ENCODE measurements at regions not wholly inside any gene's neighbourhood (a gene's known extent, or its start where the extent isn't known, plus 50 kb on each side); places are given as distances from the start of the nearest gene placed in this dataset.
"Not testable (repeated sequence)": the region's sequence is repeated elsewhere in the genome, so short reads cannot be mapped to it uniquely, and the experiment has no call there.

GRCh38 chr1:95604771-95605170 is 370.8 kb downstream of the RWDD3 start:
- no peak for DNase-seq (ENCODE audit: low read depth in 3 of 3)

- no peak for DNase-seq (ENCODE audit: low read depth in 3 of 3)
Measured at GRCh38 chr1:95614197-95614596, 380.2 kb downstream of the RWDD3 start.

DNA sequence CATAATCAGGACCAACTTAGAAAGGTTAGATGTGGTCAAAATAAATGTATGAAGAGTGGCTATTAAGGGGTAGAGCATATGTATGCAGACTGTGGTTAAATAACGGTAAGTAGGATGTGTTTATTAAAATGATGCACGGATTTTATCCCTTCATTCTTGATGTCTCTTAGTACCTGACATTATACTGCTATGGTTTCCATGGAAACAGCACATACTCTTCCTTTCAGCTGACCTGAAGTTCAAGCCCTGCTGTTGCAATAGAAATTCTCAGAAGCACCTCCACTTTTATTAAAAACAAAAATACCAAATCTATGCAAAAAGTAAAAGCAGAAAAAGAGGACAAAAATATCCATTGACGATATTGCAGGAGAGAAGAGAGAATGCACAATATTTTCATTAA is 381.4 kb downstream of the RWDD3 start:
- no peak for DNase-seq (ENCODE audit: low read depth in 3 of 3)

DNA sequence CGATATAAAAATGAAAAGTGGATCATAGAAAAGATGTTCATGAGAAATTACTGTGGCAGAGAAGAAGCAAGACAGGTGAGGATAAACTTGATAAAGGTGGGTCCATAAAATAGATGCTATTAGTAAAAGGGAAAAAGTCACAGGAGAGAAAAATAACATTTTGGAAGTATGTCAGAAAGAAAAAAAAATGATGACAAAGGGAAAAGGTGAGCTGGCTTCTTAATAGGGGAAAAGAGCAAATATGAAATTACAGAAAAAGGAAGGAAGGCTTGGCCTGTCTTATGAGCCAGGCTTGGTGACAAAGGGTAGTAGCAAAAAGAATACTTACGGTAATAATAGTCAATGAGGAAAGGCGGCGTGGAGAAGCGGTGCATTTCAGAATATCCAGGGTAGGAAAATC is 386.1 kb downstream of the RWDD3 start:
- no peak for DNase-seq (ENCODE audit: low read depth in 3 of 3)

DNA sequence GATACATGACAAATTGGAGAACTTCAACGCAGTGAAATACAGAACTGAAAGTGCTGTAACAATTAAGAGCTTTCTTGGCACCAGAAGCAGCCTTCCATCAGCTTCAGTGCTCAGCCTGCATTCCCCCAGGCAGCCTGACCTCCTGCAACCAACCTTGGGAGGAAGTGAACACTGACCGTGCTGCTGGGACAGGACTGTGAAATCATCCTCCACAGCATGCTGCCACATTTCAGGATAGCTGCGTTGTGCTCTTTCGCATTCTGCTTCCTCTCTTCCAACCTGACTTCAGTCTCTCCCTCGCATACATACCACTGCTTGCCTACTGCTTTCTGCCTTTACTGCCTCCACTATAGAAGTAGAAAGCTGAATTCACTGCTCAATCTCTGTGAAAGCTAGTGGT is 388.6 kb downstream of the RWDD3 start:
- DNase-seq (ENCODE audit: low read depth in 3 of 3), result no peak

GRCh38 chr1:95625224-95625623 is 391.2 kb downstream of the RWDD3 start:
- DNase-seq (ENCODE audit: low read depth in 3 of 3), result no peak

GRCh38 chr1:95627244-95627643 is 393.2 kb downstream of the RWDD3 start:
- no peak for DNase-seq (ENCODE audit: low read depth in 3 of 3)

DNA sequence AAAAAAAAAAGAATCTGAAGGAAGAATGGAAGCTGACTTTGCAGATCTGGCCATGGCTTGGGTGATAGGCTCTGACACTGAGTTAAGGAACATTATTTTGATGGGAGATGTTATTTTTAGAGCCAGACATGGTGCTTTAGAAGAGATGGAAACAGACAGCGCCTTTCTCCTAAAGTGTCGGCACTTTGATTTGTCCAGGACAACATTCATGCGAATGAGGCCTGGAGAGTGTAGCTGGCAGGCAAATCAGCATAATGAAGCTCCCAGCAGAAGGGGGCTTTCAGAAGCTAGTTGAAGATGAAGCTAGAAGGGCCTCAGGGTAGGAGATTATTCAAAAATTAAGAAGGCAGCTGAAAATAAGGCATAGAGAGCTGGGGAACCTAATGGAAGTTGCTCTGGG is 397.7 kb downstream of the RWDD3 start:
- DNase-seq (ENCODE audit: low read depth in 3 of 3), result no peak

DNA sequence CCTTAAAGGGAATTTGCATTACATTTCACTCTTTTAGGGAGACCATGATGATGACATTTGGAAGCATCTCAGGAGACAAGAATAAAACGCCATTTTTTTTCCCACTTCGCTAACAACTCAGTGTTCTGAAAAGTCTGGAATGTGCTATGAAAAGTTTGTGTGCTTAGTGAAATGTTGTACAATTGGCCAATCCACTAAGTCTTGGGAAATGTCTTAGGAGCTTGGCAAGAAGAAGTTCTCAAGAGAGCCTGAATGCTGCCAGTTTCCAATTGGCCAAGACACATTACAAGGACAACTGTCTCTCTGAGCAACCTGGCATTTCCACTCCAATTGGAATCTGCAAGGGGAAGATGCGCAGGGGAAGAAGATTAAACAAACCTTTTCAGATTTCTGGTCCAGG is 401.8 kb downstream of the RWDD3 start:
- DNase-seq (ENCODE audit: low read depth in 3 of 3), result no peak

GRCh38 chr1:95636897-95637296 is 402.9 kb downstream of the RWDD3 start:
- DNase-seq (ENCODE audit: low read depth in 3 of 3), result no peak

DNA sequence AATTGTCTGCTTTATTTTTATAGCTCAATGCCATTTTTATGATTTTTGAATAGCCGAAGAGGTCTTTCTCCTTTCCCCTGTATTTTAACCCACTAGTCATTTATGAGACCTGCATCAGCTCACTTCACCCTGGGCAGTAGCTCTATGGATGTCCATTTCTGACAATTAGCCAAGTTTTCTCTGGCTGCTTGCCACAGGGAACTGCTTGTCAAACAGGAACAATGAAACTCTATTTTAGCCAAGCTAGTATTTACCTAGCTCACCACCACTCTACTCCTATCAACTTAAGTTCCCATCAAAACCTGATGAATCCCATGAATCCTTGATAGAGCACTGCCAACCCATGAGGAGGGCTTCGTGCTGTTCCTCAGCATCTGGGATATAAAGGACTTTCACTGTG is 406.7 kb downstream of the RWDD3 start:
- DNase-seq (ENCODE audit: low read depth in 3 of 3), result no peak

DNA sequence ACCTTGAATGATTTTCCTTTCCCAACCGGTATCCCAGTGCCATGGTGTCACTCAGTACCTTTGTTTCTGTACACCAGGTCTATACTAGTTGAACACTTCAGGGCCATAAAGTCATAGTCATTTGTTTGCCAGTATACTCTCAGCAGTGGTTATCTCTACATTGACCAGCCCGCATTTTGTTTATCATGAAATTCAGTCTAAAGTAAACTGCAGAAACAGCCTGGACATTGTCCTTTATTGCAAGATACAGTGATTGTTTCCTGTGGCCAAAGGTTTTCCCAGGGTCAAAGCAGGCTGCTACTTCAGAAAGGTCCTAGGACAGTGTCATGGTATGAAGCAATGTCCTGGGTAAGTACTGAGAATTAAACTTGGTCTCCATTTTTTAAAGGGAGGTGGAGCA is 407.4 kb downstream of the RWDD3 start:
- no peak for DNase-seq (ENCODE audit: low read depth in 3 of 3)

DNA sequence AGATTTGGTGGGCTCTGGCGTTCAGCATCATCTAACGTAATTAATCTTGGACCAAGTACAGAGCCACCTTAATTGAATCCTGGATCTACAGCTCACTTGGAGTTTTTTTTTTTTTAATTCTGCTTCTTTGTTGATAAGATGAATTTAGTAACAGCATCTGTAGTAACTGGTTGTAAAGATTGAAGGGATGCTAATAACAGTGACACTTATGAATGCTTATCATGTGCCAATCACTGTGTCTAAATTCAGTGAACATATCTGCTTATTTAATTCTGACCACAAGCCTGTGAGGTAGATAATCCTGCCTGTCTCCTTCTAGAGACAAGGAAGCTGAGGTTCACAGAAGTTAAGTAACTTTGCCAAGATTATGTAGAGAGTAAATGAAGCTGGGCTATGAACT is 408.0 kb downstream of the RWDD3 start:
- DNase-seq (ENCODE audit: low read depth in 3 of 3), result no peak

DNA sequence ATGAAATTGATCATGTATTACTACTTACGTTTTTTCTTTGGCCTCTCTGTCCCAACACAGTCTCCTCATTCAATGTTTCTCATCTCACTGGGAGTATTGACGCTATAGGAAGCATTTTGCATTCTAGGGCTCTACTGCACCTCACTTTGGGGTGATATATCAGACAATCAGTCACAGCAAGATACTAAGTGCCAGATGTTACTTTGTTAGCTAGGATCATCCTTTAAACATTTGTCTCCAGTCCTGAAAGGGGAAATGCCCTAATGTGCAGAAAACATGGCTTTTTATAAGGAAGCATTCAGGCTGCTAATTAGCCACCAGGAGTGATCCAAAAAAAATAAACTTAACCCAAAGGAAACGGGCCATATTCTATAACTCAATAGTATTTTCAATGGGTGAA is 409.1 kb downstream of the RWDD3 start:
- no peak for DNase-seq (ENCODE audit: low read depth in 3 of 3)

DNA sequence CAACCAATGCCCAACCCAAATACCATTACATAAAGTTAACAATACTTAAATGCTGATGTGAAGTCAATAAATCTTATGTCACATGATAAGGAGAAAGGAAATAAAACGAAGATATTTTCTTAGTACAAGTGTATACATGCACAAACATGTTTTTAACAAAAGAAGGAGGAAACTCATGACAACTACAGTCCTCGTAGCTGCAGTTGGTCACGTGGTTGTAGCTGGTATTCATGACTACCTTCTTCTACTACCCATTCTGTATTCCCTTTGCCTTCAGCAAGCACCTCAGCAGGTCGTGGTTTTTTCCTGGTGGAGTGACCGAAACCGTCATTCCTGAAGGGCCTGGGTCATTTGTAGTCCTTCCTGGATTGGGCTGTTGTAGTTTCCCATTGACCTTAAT is 411.1 kb downstream of the RWDD3 start:
- DNase-seq (ENCODE audit: low read depth in 3 of 3), result not testable (repeated sequence)

- no peak for DNase-seq (ENCODE audit: low read depth in 3 of 3)
Measured at GRCh38 chr1:95650631-95651030, 416.6 kb downstream of the RWDD3 start.

DNA sequence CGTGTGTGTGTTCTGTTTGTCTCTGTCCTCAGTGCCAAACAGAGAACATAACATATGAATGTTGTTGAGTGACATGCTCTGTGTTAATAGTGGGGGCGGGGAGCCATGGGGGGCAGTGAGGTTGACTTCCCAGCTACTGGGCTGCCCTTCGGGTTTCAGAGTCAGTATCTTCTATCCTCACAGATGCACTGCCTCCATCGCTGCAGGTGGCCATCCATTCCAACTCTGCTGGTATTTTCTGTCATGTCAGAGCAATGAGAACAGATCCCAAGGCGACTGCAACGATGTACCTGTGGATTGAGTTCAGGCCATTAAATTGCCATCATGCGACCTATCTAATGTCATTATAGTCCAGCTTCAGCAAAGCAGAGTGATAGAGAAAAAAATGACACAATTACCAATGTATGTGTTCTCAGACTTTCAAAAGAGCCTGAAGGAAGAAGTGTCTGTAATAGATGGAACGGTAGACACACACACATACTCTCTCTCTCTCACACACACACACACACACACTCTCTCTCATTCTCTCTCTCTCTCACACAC is 418.5 kb downstream of the RWDD3 start:
- DNase-seq (ENCODE audit: low read depth in 3 of 3), result no peak

- no peak for DNase-seq (ENCODE audit: low read depth in 3 of 3)
Measured at GRCh38 chr1:95653618-95654017, 419.6 kb downstream of the RWDD3 start.

DNA sequence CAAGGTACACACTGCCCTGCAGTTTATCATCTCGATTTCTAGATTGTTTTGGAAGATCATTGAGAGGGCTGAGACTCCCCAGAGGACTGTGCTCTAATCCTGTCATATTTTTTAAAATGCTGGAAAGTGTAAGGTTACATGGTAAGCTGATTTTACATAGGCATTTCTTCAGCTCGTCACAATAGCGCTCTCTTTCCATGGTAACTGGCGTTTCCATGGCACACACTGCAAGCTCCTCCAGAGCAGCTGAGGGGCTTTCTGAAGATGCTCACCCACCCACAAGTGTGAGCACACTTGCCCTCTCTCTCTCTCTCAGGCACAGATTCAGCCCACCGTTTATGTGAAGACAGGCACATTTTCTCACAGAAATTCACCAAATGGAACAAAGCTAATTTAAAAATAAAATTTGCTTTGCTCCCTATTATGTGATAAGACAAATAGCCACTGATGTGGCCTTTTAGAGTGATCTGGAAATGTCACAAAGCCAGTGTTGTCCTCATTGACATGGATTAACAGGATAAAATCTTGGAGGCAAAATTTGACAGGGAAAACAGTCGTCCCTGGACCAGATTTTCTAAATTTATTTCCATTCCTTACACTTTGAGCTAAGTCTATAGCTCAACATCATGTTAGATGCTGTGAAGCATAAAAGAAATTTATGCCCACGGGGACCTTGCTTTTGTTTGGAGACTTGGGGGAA is 421.5 kb downstream of the RWDD3 start:
- no peak for DNase-seq (ENCODE audit: low read depth in 3 of 3)

DNA sequence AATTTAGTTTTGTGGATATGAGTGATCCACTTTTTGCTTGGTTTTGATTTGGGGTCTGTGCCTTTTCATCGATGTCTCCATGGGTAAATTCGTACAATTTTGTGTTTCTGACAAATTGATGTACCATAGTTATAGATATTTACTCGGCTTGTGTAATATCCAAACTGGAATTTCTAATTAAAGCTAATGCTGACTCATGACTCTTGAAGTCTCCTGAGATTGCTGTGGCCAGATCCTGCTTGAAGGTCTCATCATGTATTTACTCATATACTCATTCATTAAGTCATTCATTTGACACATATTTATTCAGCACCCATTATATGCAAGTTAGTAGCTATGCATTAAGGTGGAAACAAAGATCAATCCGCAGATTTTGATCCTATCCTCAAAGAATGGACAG is 423.2 kb downstream of the RWDD3 start:
- DNase-seq (ENCODE audit: low read depth in 3 of 3), result no peak

- no peak for DNase-seq (ENCODE audit: low read depth in 3 of 3)
Measured at GRCh38 chr1:95659166-95659565, 425.2 kb downstream of the RWDD3 start.

GRCh38 chr1:95659588-95659987 is 425.6 kb downstream of the RWDD3 start:
- DNase-seq (ENCODE audit: low read depth in 3 of 3), result no peak

DNA sequence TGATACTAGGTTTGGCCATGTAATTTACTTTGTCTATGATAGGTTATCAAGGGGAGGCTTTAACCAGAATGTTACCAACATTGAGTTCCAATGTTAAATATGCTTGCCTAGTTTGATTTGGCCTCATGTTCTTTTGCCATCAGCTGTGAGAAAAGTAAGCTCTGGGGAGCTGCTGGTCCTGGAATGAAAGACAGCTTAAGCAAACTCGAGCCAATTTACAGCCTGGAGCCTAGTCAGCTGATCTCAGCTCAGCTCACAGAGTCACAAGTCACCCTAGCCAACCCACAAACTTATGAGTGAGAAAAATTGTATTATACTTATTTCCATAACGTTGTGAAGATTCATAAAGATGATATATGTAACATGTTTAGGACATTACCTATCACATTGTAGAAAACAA is 426.7 kb downstream of the RWDD3 start:
- DNase-seq (ENCODE audit: low read depth in 3 of 3), result no peak

DNA sequence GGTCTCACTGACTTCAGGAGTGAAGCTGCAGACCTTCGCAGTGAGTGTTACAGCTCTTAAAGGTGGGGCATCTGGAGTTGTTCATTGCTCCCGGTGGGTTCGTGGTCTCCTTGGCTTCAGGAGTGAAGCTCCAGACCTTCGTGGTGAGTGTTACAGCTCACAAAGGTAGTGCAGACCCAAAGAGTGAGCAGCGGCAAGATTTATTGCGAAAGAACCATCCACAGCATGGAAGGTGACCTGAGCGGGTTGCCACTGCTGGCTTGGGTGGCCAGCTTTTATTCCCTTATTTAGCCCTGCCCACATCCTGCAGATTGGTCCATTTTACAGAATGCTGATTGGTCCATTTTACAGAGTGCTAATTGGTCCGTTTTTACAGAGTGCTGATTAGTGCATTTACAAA is 429.5 kb downstream of the RWDD3 start:
- DNase-seq (ENCODE audit: low read depth in 3 of 3), result not testable (repeated sequence)

All from stimulated activated CD4-positive, alpha-beta T cell treated with anti-CD3 and anti-CD28 coated beads, TNF-alpha, amount 100 ng/mL, for 24 hours (primary cell).